Left ventricle myocardium inferior (tissue), 1 donor: ENCODE measurements at regions not wholly inside any gene's neighbourhood (a gene's known extent, or its start where the extent isn't known, plus 50 kb on each side); places are given as distances from the start of the nearest gene placed in this dataset.
"Not testable (repeated sequence)": the region's sequence is repeated elsewhere in the genome, so short reads cannot be mapped to it uniquely, and the experiment has no call there.

Experiments used
- DNase-seq: peaks from one replicate; pipeline ENCODE4 v3.0.0-alpha.2; 2020
- H3K27ac ChIP-seq: fragments of 200-600 bp; replicated peaks from 2 replicates; pipeline ENCODE4 v1.8.0; 2021
- H3K27me3 ChIP-seq: fragments of 200-600 bp; 2 replicates; pipeline ENCODE4 v1.8.0; 2021; ENCODE audit warnings: low read depth
- H3K36me3 ChIP-seq: fragments of 200-600 bp; 2 replicates; pipeline ENCODE4 v1.8.0; 2021
- H3K4me1 ChIP-seq: fragments of 200-600 bp; 2 replicates; pipeline ENCODE4 v1.8.0; 2021
- H3K4me3 ChIP-seq: fragments of 200-600 bp; 2 replicates; pipeline ENCODE4 v1.8.0; 2021; ENCODE audit warnings: mild to moderate bottlenecking, moderate library complexity
- H3K9me3 ChIP-seq: fragments of 200-600 bp; replicated peaks from 2 replicates; pipeline ENCODE4 v1.8.0; 2021
- CTCF ChIP-seq: fragments of 200-600 bp; IDR thresholded peaks from 2 replicates; pipeline ENCODE4 v1.8.0; 2021; ENCODE audit warnings: antibody characterized with exemption, mild to moderate bottlenecking, borderline replicate concordance
- intact Hi-C: fragments of 100-400 bp; cut with micrococcal nuclease; formaldehyde crosslinking; loops from one replicate; pipeline ENCODE4 v1.11.0; 2022
- donor health status: DM: no; HTN: yes; CAD: no; lungs with severe emphysema.

- Histone ChIP-seq H3K4me3 (no peak overlapping the region), H3K27me3 (no peaks in the 10 kb centered on the region), H3K9me3 (peaks cover 15% of the 10 kb centered on the region), H3K36me3 (no peaks in the 10 kb centered on the region), H3K4me1 (no peaks in the 10 kb centered on the region), H3K27ac (no peak overlapping the region)
- no peak for DNase-seq
- TF ChIP-seq CTCF, result no peak
- intact Hi-C loops, result no loop called here
These were observed 353.3 kb upstream of the EMCN start for GRCh38 chr4:100870940-100871772.

- H3K9me3 ChIP-seq, result peaks cover 17% of the 10 kb centered on the region
- no peak overlapping the region for H3K4me3 ChIP-seq
- H3K4me1 ChIP-seq, result no peaks in the 10 kb centered on the region
- intact Hi-C loops, result no loop called here
- no peaks in the 10 kb centered on the region for H3K27me3 ChIP-seq
- no peaks in the 10 kb centered on the region for H3K36me3 ChIP-seq
- no peak for TF ChIP-seq CTCF
- no peak overlapping the region for H3K27ac ChIP-seq
- no peak for DNase-seq
These were observed 351.5 kb upstream of the EMCN start for GRCh38 chr4:100869276-100869675.

GRCh38 chr4:100868281-100868680, 350.5 kb upstream of the EMCN start:
- H3K4me1 ChIP-seq, DNase-seq, H3K36me3 ChIP-seq, H3K4me3 ChIP-seq, intact Hi-C loops, H3K27me3 ChIP-seq, H3K27ac ChIP-seq: not testable (repeated sequence)
- H3K9me3 ChIP-seq, result peaks cover 27% of the 10 kb centered on the region

- Histone ChIP-seq H3K27me3 (no peaks in the 10 kb centered on the region), H3K36me3 (no peaks in the 10 kb centered on the region), H3K9me3 (no peaks in the 10 kb centered on the region), H3K4me1 (no peaks in the 10 kb centered on the region), H3K27ac (no peak overlapping the region), H3K4me3 (no peak overlapping the region)
- TF ChIP-seq CTCF, result no peak
- intact Hi-C loops, result no loop called here
- no peak for DNase-seq
These were observed 334.5 kb upstream of the EMCN start for GRCh38 chr4:100852326-100852725.

GRCh38 chr4:100849319-100849718, 331.5 kb upstream of the EMCN start:
- no peaks in the 10 kb centered on the region for H3K4me1 ChIP-seq
- no peak overlapping the region for H3K27ac ChIP-seq
- intact Hi-C loops, result no loop called here
- no peaks in the 10 kb centered on the region for H3K9me3 ChIP-seq
- no peaks in the 10 kb centered on the region for H3K27me3 ChIP-seq
- no peaks in the 10 kb centered on the region for H3K36me3 ChIP-seq
- no peak overlapping the region for H3K4me3 ChIP-seq
- no peak for TF ChIP-seq CTCF
- no peak for DNase-seq

GRCh38 chr4:100848841-100849240, 331.0 kb upstream of the EMCN start:
- intact Hi-C loops, result no loop called here
- H3K4me1 ChIP-seq, result no peaks in the 10 kb centered on the region
- no peak for DNase-seq
- TF ChIP-seq CTCF, result peak; percentile 27
- H3K27ac ChIP-seq, result no peak overlapping the region
- no peak overlapping the region for H3K4me3 ChIP-seq
- no peaks in the 10 kb centered on the region for H3K27me3 ChIP-seq
- no peaks in the 10 kb centered on the region for H3K9me3 ChIP-seq
- no peaks in the 10 kb centered on the region for H3K36me3 ChIP-seq
